ENCODE measurements at regions not wholly inside any gene's neighbourhood (a gene's known extent, or its start where the extent isn't known, plus 50 kb on each side); places are given as distances from the start of the nearest gene placed in this dataset.

- no peak for TF ChIP-seq CTCF (conservative IDR thresholded peaks at IDR 0.05 in 1 of 2, IDR thresholded peaks at IDR 0.05 in 1 of 2; ENCODE audit: extremely low read depth in 1 of 2, insufficient read depth in 1 of 2, low read depth in 1 of 2, low read length in 2 of 2)
- TF ChIP-seq EZH2 (IDR thresholded peaks at IDR 0.05; ENCODE audit: borderline replicate concordance, low read length) = no peak
These were observed 1023.0 kb upstream of the SORCS1 start for GRCh38 chr10:108187408-108188012.
